Stimulated activated CD4-positive, alpha-beta T cell treated with anti-CD3 and anti-CD28 coated beads, Interleukin-1b, Interleukin-23, amount 100 ng/mL, for 4 hours (primary cell): ENCODE measurements at regions not wholly inside any gene's neighbourhood (a gene's known extent, or its start where the extent isn't known, plus 50 kb on each side); places are given as distances from the start of the nearest gene placed in this dataset.
A peak's percentile ranks its signal among the peaks of the same experiment; 100 is the strongest.
"Not testable (repeated sequence)": the region's sequence is repeated elsewhere in the genome, so short reads cannot be mapped to it uniquely, and the experiment has no call there.

Experiments used
- DNase-seq, 2 donors: peaks; one replicate each; pipeline ENCODE4 v3.0.0-alpha.2; 2020; ENCODE audit warnings: low read depth in 2 of 2

DNA sequence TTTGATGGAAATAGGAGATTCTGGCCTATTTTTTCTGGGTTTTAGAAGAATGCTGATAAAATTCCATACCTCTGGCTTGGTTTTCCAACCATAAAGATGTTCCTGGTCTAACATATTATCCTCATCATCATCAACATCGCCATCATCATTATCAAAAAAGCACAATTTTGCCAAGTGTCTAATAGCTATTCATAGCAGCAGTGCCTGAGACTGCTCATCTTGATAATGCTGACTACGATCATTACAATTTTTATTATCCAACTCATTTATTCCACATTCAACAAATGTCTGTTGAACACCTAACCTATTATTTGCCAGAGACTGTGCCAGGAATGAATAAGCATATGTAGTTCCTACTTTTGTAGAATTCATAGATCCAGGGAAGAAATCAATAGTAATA, 303.5 kb upstream of the GATB start:
- DNase-seq = no peak

DNA sequence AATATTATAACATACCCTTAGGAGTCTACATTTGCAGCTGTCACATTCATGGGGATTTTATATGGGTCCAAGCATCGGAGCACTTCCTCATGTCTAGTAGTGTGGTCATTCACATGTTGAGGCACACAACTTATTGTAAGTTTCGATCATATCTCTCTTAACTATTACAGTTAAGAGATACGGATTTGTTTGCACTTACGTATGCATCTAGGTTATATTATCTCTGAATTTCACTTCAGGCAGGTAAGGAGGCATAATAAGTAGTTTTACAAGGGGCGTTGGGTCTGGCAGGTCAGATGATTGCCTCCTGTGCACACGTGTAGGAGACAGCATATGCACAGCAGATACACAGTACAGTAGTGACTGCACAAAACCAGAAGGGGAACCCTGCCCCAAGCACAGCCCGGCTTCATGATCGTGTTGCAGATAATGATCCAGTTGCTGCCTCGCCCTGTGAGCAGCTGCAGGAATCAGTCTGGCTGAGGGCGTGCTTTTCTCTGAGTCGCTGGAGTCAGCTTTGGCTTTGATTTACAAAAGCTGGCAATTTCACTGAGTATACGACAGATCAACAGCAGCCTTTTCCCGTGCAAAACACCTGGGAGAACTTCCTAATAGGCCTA, 302.9 kb upstream of the GATB start:
- peak in 1 of 2 donors; percentile 9 for DNase-seq

DNA sequence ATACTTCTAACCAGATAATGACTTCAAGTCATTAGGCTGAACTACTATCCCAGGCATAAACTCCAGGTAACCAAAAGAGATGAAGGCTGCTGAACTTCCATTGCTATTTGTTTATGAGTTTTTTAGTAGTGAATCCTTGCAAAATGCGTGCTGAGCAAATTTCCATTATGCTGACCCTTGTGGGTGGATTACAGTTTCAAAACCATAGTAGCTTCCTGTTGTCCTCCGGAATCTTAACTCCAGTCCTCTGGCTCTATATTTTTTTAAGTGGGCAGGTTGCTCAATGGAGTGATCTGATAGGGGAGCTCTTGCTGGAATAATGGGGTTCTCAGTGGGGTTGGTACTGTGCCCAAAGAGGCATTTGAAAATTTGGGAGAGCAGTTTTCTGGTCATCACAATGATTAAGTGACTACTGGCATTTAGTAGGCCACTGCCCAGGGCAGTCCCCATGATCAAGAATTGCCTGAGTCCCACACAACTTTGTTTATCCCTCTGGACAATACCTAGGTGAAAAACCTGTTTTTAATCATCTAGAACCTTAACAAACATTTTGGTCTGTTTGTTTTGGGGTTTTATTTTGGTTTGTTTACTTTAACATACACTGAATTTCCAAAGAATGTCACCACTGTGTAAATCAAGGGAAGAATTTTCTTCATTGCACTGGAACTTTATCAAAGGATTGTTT, 302.3 kb upstream of the GATB start:
- no peak for DNase-seq

DNA sequence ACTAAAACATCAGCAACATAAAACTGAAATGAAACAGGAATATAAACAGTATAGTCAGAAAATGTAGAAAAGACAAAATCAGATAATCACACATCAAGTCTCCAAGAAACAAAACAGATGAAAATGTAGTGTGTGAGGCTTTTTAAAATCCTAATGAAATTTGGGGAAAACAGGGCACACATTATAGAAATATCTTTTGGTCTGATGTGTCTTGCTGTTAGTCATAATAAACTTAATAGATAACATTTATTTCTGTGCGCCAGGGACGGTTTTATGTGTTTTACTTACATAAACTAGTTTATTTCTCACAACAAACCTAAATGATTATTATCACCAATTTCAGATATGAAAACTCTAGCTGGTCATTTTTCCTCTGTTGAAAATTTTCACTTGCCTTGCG, 293.9 kb upstream of the GATB start:
- DNase-seq = no peak

DNA sequence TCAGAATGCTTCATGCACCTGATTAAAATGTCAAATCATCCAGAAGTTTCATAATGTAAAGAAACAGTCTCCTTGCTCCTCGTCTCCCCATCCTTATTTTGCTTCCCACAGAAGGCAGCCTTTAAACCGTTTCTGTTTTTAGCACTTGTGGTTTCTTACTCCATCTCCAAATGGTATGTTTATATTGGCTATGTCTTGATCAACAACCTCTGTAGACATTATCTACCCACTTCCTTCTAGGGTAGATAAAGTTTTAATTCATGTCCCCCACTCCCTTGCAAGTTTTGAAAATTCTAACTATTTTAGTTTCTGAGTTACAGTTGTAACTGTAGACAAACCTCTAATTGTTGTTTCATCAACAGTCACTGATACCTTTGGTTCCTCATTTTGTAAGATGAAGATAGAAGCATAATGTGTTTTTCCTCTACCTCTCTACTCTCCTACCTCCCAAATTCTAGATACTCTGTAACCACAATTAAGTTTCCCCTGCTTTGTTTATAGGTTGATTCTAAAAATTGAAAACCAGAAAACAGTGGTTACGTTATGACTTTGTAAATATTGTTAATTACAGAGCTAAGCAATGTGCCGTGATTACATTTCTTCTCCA, 291.7 kb upstream of the GATB start:
- no peak for DNase-seq

DNA sequence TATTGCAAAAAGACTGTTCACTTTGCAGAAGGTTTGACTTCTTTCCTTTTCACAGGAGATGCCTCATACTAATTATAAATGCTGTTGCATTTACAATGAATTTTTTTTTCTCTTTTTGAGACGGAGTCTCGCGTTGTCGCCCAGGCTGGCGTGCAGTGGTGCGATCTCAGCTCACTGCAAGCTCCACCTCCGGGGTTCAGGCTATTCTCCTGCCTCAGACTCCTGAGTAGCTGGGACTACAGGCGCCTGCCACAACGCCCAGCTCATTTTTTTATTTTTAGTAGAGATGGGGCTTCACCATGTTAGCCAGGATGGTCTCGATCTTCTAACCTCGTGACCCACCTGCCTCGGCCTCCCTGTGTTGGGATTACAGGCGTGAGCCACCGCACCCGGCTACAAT, 290.5 kb upstream of the GATB start:
- DNase-seq = not testable (repeated sequence)

DNA sequence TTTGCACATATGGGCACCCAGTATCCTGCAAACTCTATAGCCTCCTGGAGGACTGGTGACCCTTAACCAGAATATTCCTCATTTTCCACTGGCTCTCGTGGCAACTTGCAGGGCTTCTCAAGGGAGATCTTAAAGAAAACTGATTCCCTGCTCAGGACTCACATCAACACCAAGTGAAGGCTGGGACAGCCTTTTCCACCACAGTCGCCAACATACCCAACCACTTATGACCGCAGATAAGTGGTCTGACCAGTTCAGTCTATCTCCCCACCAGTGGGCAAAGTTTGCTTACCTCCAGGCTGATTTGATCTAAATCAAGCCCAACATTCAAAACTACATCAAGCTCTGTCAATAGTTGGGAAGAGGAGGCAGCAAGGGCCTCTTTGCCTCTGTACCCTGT, 289.3 kb upstream of the GATB start:
- no peak for DNase-seq

DNA sequence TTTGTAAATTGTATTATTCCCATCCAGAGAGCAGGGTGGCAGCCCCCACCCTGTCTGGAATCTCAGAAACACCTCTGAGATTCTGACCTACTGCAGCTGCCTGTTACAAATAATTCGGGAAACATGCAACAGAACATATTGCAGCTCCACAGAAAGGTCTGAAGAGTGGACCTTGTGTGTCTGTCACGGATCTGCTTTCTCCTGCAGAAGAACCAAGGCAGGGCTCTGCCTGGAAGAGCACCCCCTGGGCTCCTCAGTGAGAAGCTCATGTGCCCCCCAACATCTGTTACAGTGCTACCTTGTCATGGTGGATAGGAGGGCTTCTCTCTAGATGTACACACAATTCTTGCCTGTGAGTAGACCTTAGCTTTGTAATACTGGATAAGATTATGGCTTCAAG, 286.6 kb upstream of the GATB start:
- DNase-seq = no peak

DNA sequence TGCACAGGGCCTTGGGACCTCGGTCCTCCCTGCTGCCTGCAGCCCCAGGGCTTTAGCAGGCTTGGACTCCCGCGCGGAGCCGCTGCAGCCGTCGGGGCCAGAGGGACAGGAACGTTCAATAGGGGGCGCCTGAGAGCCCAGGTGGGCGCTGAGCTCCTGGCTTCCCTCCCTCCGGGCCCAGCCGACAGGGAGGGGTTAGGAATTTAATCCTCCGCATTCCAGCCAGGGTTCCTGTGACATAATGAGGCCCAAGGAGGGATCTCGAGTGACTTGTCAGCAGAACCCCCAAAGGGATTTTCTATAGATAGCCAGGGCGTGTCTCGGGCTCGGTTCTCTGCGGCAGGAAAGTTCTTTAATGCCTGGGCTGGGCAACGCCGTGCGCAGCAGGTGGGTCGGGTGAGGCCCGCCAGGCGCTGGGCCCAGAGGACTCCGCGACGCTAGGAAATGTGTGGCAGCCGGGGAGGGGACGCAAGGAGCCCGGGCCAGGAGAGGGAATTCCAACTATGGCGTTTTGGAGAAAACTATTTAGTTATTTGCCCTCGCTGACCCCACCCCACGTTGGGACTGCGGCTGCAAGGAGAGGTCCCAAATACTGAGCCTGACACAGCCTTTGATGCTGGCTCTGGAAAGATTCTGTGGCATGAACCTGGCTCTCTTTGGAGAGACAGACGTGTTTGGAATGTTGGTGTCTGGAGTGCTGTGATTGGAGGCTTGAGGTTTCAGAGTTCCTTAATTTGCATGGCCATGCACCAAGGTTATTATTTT, 285.2 kb upstream of the GATB start:
- DNase-seq = peak in 1 of 2 donors; percentile 9

DNA sequence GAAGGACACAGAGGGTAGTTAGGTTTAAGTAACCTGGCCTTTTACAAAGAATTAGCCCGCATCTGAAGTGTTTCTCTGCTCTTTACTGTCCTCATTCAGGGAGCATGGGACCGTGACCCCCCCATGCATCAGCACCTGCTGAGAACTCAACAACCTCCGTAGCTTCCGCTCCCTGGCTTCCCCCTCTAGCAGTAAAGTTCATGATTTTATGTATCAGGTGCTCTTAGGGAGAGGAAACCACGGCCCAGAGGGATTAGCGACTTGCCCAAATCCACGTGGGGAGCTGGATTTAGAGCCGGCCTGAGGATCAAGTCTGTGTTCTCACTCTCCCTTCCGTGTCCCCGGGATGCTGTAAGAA, 284.6 kb upstream of the GATB start:
- DNase-seq = no peak

DNA sequence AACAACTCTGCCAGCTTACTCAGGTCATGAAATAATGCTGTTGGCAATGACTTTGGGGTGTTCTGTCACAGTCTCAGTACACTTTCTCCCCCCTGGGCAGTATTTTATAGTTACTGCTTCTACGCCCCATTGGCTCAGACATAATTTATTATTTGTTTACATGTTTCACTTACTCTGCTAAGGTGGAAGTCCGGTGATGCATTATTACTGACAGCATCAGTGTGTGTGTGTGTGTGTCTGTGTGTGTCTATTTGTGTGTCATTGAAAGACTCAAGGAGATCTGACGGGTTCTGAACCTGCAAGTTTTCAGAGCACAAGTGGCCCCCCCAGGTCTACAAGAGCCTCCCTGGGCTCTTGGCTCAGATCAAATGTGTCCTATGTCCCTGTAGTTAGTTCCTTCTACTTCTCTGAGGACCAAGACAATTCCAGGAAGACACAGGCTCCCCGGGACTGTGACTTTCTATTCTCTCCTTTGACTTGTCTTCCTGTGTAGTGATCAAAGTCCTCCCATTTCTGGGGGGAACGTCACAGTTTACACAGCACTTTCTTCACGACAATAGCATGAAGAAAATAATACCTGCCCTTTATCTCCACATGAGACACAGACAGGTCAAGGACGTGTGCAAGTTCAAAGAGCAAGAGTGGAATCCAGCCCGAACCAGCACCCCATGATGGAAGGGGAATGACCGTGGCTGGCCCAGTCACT, 283.7 kb upstream of the GATB start:
- DNase-seq = no peak

DNA sequence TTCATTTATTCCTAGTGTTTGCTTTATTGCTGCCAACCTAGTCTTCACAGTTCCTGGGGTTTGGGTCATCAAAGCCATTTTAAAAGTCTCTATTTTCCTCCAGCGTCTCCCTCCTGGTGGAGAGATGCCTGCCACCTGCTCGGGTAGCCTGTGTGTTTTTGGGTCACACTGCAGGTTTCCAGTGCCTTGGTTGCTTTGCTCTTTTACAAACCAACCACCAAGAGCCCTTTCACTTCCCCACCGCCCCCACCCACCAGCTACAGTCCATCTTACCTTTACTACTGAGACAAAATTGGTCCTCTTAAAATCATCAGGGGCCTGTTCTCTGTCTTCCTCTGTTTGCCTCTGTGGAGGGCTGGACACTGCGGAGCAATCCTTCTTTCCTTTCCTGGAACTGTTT, 280.5 kb upstream of the GATB start:
- no peak for DNase-seq

DNA sequence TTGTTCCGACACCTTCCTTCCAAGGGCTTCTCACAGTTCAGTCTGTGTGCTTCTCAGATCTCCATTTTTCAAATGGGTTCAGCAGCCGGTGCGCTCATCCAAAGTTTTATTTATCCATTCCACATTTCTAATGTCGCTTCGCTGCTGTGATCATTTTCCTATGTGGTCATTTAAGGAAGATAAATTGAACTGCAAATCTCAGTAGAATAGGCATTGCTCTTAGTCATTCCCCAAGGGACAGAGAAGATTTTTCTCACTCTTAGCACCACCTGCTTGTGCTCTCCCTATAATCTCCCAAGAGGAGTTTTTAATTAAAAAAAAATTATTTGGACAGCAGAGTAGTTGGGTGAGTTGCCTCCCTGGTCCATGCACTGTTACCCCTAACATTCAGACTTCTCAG, 278.9 kb upstream of the GATB start:
- DNase-seq = no peak

DNA sequence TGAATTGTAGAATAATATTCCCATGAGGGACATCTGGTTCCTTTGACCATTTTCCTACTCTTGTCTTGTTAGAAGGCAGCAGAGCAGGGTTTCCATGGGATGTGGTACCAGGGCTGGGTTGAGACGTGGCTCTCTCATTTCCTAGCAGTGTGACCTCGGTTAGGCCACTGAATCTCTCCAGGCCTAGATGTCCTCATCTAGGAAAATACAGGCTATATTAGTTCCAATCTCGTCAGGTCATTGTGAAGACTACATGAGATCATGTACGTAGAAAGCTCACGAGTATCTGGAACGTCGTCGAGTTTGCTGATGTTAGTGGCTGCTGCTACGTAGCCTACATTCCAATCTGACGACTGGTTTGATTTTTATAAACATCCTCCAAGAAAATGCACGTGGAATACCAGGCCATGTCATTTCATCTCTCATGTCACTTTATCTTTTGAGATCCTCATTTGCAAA, 278.2 kb upstream of the GATB start:
- no peak for DNase-seq

DNA sequence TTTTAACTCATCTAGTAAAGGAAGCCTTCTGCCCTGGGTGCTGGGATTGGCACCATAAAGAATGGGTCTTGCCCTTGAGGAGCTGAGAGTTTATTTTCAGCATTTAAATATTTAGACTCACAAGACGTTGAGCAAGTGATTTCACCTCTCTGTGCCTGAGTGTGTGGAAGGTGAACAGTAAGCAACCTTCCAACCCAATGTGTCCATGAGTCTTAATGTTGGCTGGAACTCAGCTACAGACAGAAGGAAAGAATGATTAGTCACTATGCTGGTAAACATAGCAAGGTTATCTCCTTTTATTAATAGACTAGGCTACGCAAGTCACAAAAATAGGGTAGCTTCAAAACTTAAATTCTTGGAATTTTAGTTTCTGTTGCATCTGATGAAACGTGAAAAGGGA, 277.4 kb upstream of the GATB start:
- DNase-seq = no peak

DNA sequence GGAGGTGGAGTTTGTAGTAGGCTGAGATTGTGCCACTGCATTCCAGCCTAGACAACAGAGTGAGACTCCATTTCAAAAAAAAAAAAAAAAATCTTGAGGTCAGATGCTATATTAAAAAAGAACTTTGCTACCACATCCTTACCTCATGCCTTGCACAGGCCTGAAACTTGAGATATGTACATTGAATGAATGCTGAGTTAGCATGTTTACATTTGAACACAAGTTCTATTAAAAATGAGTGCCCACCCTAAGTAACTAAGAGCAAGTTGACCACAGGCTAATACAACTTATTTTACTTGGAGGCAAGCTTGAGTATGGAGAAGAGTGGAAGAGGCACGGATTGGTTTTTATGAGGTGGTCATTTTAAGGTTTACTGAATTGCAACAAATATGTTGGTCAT, 276.6 kb upstream of the GATB start:
- DNase-seq = no peak

DNA sequence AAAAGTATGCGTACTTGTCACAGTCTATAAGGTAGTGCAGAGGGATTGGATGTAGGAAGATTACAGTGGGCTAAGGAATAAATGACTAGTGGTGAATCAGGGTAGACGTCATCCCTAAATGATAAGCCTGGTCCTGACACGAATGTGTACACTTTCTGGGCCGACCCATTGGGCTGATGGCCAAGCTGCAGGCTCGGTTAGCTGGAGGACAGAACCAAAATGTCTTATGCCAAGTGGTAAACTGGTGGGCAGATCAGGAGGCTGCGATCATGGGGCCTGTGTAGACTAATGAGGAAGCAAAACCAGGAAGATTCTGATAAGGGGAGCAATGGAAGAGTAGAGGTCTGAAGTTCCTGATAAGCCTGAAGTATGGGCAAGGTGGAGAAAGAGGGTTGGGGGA, 272.8 kb upstream of the GATB start:
- no peak for DNase-seq

DNA sequence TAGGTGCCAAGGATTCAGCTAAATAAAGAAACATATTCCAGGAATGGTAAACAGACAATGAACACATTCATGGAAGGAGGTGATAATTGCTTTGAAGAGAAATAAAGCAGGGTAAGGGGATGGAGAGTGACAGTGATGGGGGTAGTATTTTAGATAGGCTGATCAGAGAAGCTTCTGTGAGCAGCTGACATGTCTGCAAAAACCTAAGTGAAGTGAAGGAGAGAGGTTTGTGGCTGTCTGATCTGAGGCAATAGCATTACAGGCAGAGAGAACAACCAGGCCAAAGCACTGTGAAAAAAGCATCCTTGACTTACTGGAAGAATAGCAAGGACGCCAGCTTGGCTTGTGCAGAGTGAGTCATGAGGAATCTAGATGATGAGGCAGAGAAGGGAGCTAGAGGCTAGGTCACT, 271.9 kb upstream of the GATB start:
- no peak for DNase-seq

DNA sequence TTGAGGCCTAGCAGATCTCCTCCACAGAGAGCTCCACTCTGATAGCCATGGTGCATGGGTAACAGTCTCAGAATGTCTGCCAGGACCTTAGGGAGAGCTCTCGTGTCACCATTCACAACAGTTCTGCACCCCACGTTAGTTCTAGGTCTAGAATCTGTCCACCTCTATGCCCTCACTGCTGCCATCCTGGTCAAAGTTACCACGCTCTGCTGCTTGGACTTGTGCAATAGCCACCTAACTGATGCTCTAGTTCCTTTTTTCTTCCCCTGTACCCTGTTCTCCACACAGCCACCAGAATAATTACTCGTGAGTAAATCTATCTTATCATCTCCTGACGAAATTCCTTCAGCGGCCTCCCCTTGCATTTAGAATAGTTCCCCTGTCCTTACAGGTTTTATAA, 268.8 kb upstream of the GATB start:
- no peak for DNase-seq

DNA sequence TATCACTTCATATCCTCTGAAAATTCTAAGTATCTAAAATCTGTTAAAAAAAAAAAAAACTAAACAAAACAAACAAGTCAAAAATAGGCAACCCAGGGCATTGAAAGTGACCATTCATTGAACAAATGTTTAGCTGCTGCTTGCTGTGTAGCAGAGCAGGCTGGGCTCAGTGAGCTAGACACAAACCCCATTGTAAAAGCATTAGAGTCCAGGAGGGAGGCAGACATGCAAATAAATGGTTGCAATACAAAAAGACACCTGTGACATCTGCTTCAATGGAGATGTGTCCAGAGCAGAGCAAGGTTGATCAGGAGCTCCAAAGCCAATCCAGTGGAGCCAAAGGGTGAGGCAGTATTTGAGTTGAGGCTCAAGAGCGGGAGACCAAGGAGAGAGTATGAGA, 267.3 kb upstream of the GATB start:
- no peak for DNase-seq

DNA sequence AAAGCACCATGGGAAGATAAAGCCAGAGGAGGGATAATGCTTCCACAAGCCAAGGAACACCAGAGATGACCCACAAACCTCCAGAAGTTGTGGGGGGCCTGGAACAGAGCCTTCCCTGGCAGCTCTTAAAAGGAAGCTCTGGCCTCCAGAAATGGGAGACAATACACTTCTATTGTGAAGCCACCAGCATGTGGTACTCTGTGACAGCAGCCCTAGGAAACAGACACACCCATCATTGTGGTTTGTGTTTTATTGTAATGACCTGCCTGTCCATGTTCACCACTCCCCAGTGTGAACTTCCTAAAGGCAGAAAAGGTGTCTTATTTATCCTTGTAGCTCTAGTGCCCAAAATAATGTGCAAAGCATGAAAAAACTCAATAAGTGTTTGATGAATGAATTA, 264.1 kb upstream of the GATB start:
- no peak for DNase-seq

DNA sequence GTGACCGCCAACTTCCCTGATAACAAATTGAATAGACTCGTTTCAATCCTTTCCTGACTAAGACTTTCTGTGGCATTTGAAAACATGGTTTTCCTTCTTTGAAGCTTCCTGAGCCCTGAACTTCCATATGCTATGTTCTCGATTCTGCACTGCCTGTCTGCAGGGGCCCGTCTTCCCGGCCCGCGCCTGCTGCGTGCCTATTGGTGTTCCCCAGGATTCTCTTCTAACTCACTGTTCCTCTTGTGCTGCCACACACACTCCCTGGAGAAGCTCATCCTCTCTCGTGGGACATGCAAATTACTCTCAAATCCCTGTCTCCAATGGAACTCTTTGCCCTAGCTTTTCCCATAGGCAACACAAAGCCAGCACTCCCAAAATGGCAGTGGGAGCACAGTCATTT, 262.9 kb upstream of the GATB start:
- DNase-seq = no peak
